HAP-1 (cell line): ENCODE measurements at regions not wholly inside any gene's neighbourhood (a gene's known extent, or its start where the extent isn't known, plus 50 kb on each side); places are given as distances from the start of the nearest gene placed in this dataset.
"Not testable (repeated sequence)": the region's sequence is repeated elsewhere in the genome, so short reads cannot be mapped to it uniquely, and the experiment has no call there.

Source experiments
- DNase-seq, 2 experiments: peaks; one replicate each; pipeline ENCODE4 v3.0.0-alpha.2; 2016 to 2020; ENCODE audit warnings: low spot score in 2 of 2
- H3K27me3 ChIP-seq: fragments of 250-450 bp; sonication (Bioruptor Pico); 2 replicates; pipeline ENCODE4 v1.5.1; 2020; ENCODE audit warnings: low read depth, mild to moderate bottlenecking, moderate library complexity
- H3K36me3 ChIP-seq: fragments of 250-450 bp; sonication (Bioruptor Pico); replicated peaks from 2 replicates; pipeline ENCODE4 v1.5.1; 2020; ENCODE audit warnings: mild to moderate bottlenecking
- H3K4me1 ChIP-seq: fragments of 250-450 bp; sonication (Bioruptor Pico); 2 replicates; pipeline ENCODE4 v1.5.1; 2020; ENCODE audit warnings: mild to moderate bottlenecking
- H3K4me3 ChIP-seq: fragments of 250-450 bp; sonication (Bioruptor Pico); 2 replicates; pipeline ENCODE4 v1.5.1; 2020; ENCODE audit warnings: mild to moderate bottlenecking, moderate library complexity
- H3K9me3 ChIP-seq: fragments of 250-450 bp; sonication (Bioruptor Pico); 2 replicates; pipeline ENCODE4 v1.5.1; 2020; ENCODE audit warnings: mild to moderate bottlenecking, moderate library complexity
- in situ Hi-C: fragments of 300-500 bp; cut with MboI; formaldehyde crosslinking; loops from 3 replicates; pipeline ENCODE4 v1.14.3; 2020; ENCODE audit warnings: low sequenced_read_pairs, inconsistent platforms, mixed read lengths

GRCh38 chr3:66629150-66629981, 128.5 kb upstream of the LRIG1 start:
- Histone ChIP-seq H3K9me3 (no peaks in the 10 kb centered on the region), H3K4me1 (no peaks in the 10 kb centered on the region), H3K36me3 (no peaks in the 10 kb centered on the region), H3K27me3 (no peaks in the 10 kb centered on the region), H3K4me3 (no peak overlapping the region)
- DNase-seq: no peak
- in situ Hi-C loops: no loop called here

GRCh38 chr3:66629982-66630368, 129.2 kb upstream of the LRIG1 start:
- Histone ChIP-seq H3K9me3 (no peaks in the 10 kb centered on the region), H3K4me1 (no peaks in the 10 kb centered on the region), H3K4me3 (no peak overlapping the region), H3K27me3 (no peaks in the 10 kb centered on the region), H3K36me3 (no peaks in the 10 kb centered on the region)
- in situ Hi-C loops: no loop called here
- DNase-seq: no peak

- Histone ChIP-seq H3K36me3 (no peaks in the 10 kb centered on the region), H3K4me1 (no peaks in the 10 kb centered on the region), H3K4me3 (no peak overlapping the region), H3K27me3 (no peaks in the 10 kb centered on the region), H3K9me3 (no peaks in the 10 kb centered on the region)
- in situ Hi-C loops: no loop called here
- DNase-seq: no peak
Observed at GRCh38 chr3:66633402-66634381, 132.9 kb upstream of the LRIG1 start.

GRCh38 chr3:66638717-66639116, 137.9 kb upstream of the LRIG1 start:
- Histone ChIP-seq H3K4me1 (no peaks in the 10 kb centered on the region), H3K4me3 (no peak overlapping the region), H3K9me3 (no peaks in the 10 kb centered on the region), H3K27me3 (no peaks in the 10 kb centered on the region), H3K36me3 (no peaks in the 10 kb centered on the region)
- DNase-seq: no peak
- in situ Hi-C loops: no loop called here

- Histone ChIP-seq H3K27me3 (no peaks in the 10 kb centered on the region), H3K36me3 (no peaks in the 10 kb centered on the region; the same call in 1 of the 2 replicates), H3K9me3 (no peaks in the 10 kb centered on the region), H3K4me3 (no peak overlapping the region), H3K4me1 (no peaks in the 10 kb centered on the region)
- no peak for DNase-seq
- in situ Hi-C loops: no loop called here
Observed at GRCh38 chr3:66639809-66640356, 139.1 kb upstream of the LRIG1 start.

GRCh38 chr3:66642019-66642418, 141.2 kb upstream of the LRIG1 start:
- H3K4me3 ChIP-seq: no peak overlapping the region
- no peak for DNase-seq
- no peaks in the 10 kb centered on the region for H3K4me1 ChIP-seq
- no peaks in the 10 kb centered on the region for H3K9me3 ChIP-seq
- H3K36me3 ChIP-seq: no peaks in the 10 kb centered on the region; the same call in 1 of the 2 replicates
- no peaks in the 10 kb centered on the region for H3K27me3 ChIP-seq
- in situ Hi-C loops: no loop called here

GRCh38 chr3:66642484-66642883, 141.7 kb upstream of the LRIG1 start:
- DNase-seq: no peak
- Histone ChIP-seq H3K36me3 (no peaks in the 10 kb centered on the region; the same call in 1 of the 2 replicates), H3K4me3 (no peak overlapping the region), H3K9me3 (no peaks in the 10 kb centered on the region), H3K27me3 (no peaks in the 10 kb centered on the region), H3K4me1 (no peaks in the 10 kb centered on the region)
- in situ Hi-C loops: no loop called here

- Histone ChIP-seq H3K9me3 (no peaks in the 10 kb centered on the region), H3K27me3 (no peaks in the 10 kb centered on the region), H3K4me1 (no peaks in the 10 kb centered on the region), H3K36me3 (no peaks in the 10 kb centered on the region; the same call in 1 of the 2 replicates), H3K4me3 (no peak overlapping the region)
- in situ Hi-C loops: no loop called here
- no peak for DNase-seq
Observed at GRCh38 chr3:66644549-66644948, 143.7 kb upstream of the LRIG1 start.

GRCh38 chr3:66648975-66649374, 148.2 kb upstream of the LRIG1 start:
- in situ Hi-C loops: no loop called here
- DNase-seq: no peak
- Histone ChIP-seq H3K9me3 (no peaks in the 10 kb centered on the region), H3K4me3 (no peak overlapping the region), H3K27me3 (no peaks in the 10 kb centered on the region), H3K36me3 (no peaks in the 10 kb centered on the region; the same call in 1 of the 2 replicates), H3K4me1 (no peaks in the 10 kb centered on the region)

GRCh38 chr3:66651520-66651919, 150.7 kb upstream of the LRIG1 start:
- H3K36me3 ChIP-seq, H3K27me3 ChIP-seq, H3K4me1 ChIP-seq, H3K4me3 ChIP-seq, H3K9me3 ChIP-seq, in situ Hi-C loops, DNase-seq: not testable (repeated sequence)

GRCh38 chr3:66652100-66652499, 151.3 kb upstream of the LRIG1 start:
- DNase-seq, H3K9me3 ChIP-seq, H3K27me3 ChIP-seq, in situ Hi-C loops, H3K4me1 ChIP-seq, H3K4me3 ChIP-seq, H3K36me3 ChIP-seq: not testable (repeated sequence)

- no peak overlapping the region for H3K4me3 ChIP-seq
- in situ Hi-C loops: no loop called here
- no peaks in the 10 kb centered on the region for H3K4me1 ChIP-seq
- no peak for DNase-seq
- H3K36me3 ChIP-seq: no peaks in the 10 kb centered on the region
- no peaks in the 10 kb centered on the region for H3K27me3 ChIP-seq
- H3K9me3 ChIP-seq: no peaks in the 10 kb centered on the region
Observed at GRCh38 chr3:66655044-66655443, 154.2 kb upstream of the LRIG1 start.

- DNase-seq: no peak
- Histone ChIP-seq H3K9me3 (no peaks in the 10 kb centered on the region), H3K4me1 (no peaks in the 10 kb centered on the region), H3K36me3 (no peaks in the 10 kb centered on the region), H3K4me3 (no peak overlapping the region), H3K27me3 (no peaks in the 10 kb centered on the region)
- in situ Hi-C loops: no loop called here
Observed at GRCh38 chr3:66655671-66656070, 154.8 kb upstream of the LRIG1 start.

- Histone ChIP-seq H3K4me3 (no peak overlapping the region), H3K36me3 (no peaks in the 10 kb centered on the region), H3K4me1 (no peaks in the 10 kb centered on the region), H3K27me3 (no peaks in the 10 kb centered on the region), H3K9me3 (no peaks in the 10 kb centered on the region)
- DNase-seq: no peak
- in situ Hi-C loops: no loop called here
Observed at GRCh38 chr3:66656609-66657008, 155.8 kb upstream of the LRIG1 start.
